LHCN-M2 (cell line): ENCODE measurements at regions not wholly inside any gene's neighbourhood (a gene's known extent, or its start where the extent isn't known, plus 50 kb on each side); places are given as distances from the start of the nearest gene placed in this dataset.
A peak's percentile ranks its signal among the peaks of the same experiment; 100 is the strongest.

Experiments used
- DNase-seq: peaks from one replicate; pipeline ENCODE4 v3.0.0-alpha.2; 2012; ENCODE audit warnings: low read depth

DNA sequence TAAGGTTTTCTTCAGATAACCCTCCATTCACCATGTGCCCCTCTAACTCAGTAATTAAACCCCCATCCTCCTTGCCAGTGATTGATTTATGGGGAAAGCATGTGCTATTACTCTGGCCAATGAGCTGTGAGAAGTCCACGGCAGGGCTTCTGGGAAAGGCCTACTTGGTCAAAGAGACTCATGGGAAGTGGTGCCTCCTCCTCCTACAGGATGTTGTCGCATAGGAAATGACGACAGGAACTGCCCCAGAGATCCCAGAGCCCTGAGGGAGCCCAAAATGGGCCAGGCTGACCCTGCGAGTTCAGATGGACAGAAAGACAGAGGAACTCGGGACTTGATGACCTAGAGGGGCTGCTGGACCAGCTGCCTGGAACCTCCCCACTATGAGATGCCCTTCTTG, 938.1 kb upstream of the TMEM132C start:
- DNase-seq = no peak

DNA sequence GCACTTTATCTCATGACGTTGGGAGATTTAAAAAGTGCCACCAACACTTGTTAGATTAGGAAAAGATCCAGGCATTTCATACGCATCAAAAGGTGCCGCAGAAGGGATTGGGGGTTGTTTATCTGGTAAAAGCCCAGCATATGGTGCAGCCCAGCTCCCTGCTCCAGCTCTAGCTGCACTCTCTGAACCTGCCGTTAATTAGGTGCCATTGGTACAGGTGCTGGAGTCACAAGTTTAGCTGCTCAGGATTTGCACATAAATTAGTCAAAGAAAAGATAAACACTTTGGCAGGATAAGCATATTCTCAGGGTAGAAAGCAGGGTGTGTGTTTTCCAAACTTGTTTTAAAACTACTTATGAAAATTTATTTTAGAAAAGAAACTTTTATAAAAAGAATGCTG, 932.6 kb upstream of the TMEM132C start:
- DNase-seq = no peak

DNA sequence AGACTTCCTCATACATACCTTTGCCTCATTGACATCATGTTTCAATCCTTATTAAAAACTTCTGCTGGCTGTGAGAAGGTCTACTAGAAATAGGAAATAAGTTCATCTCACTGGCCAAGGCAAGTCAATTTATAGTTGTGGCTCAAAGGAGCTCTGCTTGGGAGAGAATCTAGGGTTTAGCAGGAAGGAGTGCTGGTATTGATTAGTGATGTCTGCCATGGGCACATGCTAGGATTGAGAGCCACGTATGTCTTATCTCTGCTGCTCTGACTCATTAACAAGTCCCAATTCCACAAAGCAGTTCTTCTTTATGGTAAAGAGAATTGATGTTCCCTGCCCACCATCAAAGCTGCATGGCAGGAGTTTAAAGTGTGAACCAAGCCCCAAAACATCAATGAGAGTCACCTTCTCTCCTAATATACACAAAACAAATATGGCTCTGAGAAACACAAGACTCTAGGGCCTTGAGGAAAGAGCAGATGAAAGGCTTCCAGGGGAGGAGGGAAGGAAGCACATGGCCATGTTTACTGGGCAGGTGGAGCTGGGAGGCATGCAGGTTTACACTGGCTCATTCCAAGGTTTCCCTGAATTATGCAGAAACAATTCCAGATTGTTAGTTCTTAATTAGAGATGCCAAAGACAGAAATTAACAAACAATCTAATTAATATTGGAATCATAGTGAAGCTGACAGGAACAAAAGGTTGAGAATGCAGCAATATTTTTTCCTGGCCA, 931.9 kb upstream of the TMEM132C start:
- no peak for DNase-seq

DNA sequence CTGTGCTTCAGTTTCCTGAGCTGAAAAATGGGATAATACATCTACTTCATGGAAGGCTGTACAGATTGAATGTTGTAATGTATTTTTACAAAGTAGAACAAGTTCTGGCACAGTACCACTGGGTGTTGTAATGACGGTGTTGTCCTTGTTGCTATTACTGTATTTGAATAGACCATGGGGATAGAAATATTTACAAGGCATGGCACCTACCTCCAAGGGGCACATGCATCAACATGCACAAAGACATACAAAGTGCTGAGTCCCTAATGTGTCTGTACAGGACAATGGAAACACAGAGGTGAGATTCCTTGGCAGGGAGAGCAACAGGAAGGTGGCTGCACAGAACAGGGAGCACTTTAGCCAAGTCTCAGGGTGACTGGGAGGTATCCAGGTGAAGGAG, 930.6 kb upstream of the TMEM132C start:
- no peak for DNase-seq

DNA sequence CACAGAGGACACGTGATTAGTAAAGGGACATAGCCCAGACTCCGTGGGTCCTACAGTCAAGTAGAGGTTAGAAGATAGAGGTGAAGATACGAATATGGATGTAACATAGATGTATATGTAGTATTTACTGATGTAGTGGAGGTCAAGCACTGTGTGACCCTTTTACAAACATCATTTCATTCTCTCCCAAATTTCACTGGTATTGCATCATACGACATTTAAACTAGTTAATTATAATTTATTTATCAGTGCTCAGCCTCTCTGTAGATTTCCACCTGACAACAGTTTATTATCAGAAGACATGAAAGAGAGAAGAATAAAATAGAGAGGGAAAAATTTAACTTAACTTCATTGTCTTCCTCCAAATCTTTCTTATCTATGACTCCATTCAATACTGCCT, 927.9 kb upstream of the TMEM132C start:
- DNase-seq = no peak

DNA sequence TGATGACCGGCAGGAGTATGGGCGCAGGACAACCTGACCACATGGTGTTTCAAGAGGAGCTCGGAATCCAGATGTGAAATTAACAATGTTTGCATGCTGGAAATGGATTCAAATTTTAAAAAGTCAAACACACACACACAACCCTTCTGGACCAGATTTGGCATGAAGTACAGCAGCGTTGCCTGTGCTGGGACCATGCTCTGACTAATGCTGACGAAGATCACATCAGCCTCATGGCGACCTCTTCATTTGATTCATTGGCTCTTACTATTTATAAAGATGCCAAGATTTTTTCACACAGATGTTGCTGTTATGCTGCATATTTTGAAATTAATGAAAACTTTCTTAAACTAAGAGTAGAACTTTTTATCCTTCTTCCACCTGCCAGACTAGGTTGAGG, 926.6 kb upstream of the TMEM132C start:
- no peak for DNase-seq

DNA sequence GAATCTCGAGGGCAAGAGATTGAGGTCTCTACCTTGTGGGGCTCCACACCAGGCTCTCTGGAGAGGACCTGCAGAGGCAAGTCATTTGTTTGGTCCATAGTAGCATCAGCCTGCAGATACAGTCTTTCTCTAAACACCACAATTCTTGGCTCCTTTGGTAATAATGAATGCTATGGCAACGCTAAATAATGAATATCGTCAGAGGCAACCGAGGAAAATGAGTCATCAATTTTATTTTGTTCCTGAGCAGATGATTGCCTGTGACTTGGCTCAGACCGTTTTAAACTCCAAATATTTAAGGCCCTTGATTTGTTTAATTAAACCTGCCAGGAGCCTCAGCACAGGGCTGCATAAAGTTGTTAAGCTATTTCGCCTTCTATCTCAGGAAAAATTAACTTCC, 924.1 kb upstream of the TMEM132C start:
- DNase-seq = peak; percentile 14

DNA sequence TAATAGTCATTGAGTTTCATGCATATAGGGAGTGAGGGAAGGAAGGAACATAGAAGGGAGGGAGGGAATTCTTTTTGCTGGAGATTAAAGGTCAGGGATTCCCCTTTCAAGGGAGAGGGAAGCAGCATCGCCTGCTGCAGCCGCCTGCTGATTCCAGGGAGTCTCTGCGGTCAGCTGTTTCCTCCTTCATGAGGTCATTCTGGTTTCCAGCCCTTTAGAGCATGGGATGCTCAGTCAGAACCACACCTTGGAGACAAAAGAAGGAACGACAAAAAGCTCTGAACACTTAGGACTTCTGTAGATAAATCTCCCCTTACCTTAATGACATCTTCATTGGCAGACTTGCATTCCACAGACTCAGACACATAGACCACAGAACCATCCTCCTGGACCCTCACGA, 923.0 kb upstream of the TMEM132C start:
- peak; percentile 38 for DNase-seq

DNA sequence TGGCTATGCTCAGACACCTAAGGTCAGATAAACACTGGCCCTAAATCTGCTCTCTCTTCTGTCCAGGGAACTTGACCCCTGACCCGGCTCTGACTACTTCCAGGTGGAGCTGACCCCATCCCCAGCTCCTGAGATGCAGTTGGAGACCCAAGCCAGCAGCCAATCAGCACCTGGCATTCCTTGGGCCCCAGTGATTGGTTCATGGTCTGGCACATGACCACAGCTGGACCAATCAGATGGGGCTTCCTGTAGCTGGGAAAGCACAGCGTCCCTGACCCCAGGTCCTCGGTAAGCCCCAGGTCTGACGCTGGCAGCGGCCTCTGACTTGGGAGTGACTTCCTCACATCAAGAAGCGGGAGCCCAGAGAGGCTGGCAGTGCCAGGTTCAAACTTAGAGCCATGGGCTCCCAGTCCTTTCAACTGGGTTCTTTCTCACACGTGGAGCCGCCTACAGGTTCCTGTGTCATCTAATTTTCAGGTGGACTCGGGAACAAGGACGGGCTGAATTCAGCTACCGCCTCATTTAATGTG, 915.4 kb upstream of the TMEM132C start:
- no peak for DNase-seq

DNA sequence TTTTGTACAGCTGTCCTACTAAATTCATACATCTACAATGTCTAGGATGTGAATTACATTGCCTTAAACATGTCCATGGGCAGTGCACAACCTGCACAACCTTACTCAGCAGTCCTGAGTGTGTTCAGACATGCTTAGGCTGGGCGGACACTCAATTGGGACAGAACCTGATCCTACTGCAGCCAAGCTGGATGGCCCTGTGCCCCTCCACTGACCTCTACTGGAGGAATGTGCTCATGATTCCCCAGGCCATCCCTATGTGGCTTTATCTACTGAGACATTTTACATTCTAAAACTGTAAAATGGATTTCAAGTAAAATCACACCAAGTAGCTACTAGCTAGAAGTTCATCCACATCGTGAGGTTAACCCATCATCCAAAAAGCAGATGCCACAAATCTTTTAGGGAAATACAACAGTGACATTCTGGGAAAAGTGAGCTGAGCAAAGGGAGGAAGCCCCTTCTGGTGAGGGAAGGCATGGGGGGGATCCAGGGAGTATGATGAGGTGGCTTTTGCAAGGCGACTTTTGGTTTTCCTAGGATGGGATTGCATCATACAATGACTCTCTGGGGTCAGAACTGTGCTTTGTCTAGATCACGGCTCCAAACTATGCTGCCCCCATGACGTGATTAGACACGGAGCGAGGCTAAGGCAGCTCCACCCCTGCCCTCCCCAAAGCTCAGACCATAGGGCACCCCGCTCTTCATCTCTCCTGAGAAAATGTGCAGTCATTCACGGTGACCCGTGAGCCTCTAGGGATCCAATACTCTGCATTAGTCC, 911.7 kb upstream of the TMEM132C start:
- DNase-seq = peak; percentile 40

DNA sequence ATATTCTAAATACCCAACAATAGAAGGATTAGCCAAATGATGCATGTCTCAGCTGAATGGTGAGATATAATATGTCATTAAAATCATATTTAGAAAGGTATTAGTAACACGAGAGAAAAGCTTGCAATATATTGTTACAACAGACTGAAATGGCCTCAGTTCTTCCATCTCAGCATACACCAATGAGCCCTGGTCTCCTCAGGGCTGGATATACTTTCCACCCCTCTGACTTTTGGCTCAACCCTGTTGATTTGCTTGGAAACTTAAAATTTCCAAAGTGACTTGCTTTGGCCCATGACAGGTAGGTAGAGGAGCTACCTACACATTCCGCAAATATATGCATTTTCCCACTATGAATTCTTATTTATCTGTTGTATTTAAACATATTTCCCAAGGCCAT, 908.1 kb upstream of the TMEM132C start:
- no peak for DNase-seq

DNA sequence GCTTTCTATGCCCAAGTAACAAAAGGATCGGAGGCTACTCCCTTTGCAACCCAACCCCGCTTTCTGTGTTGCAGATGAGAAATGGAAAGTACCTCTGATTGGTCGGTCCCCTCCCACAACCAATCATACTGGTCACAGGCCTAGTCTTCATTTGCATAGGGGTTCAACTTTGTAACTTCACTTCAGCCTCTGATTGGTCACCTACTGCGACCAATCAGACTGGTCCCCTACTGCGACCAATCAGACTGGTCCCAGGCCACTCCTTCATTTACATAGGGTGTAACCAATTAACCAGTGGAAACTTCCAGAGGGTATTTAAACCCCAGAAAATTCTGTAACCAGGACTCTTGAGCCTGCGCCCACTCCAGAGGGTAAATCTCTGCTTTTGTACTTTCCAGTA, 906.4 kb upstream of the TMEM132C start:
- DNase-seq = no peak

DNA sequence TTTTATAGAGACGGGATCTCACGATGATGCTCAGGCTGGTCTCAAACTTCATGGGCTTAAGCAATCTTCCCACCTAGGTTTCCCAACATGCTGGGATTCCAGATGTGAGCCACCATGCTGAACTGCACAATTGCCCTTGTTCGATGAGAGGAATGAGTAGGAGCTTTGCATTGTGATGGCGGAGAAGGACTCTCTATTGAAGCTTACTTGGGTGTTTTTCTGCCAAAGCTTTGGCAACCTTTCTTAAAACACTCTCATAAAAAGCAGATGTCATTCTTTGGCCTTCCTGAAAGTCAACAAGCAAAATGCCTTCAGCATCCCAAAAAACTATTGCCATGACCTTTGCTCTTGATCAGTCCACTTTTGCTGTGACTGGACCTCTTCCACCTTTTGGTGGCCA, 904.8 kb upstream of the TMEM132C start:
- no peak for DNase-seq

DNA sequence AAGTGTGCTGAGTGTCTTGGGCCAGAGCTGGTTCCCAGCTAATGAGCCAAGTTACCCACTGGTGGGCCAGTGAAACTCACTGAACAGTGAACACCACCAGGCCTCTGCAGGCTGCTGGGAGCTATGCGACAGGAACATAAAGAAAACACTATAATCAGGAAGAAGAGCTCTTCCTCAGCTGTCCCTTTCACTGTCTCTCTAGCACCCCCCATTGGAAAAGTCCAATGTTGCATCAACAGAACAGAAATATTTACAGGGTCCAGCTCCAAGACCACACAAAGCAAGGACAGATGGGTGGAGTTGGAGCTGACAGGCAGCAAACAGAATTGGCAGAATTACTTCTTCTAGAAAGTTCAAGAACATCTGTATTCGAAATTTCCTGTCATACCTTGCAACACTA, 903.6 kb upstream of the TMEM132C start:
- peak; percentile 36 for DNase-seq

DNA sequence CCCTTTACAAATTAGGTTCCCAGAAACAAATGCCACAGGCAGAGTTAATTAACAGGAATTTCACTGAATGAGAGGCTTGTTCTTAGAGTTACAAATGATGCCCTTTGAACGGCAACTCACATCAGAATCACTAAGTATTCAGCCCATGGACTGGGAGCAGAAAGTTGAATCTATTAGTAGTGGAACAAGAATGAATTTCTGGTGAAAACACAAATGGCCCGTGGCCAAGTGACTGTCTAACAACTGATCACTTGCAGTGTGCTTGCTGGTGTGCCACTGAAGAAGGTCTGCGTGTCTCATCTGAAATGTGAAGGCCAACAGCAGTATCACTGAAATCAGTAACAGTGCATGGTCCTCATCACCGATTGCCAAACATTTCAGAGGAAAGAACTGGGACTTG, 893.4 kb upstream of the TMEM132C start:
- no peak for DNase-seq

DNA sequence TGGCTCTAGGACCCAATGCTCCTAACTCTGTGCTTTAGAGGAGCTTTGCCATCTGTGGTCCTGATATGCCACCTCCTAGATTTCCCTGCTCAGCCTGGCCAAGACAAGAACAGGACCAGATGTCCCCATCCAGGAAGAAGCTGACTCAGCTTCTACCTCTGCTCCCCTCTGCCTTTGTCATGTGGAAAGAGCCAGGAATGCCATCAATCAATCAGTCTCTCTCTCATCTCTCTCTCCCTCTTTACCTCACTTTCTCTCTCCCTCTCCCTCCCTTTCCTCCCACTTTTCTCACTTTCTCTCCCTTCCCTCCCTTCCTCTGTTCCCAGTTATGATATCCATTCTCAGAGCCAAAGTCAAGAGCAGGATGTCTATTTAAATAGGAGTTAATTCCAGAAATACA, 892.5 kb upstream of the TMEM132C start:
- no peak for DNase-seq

DNA sequence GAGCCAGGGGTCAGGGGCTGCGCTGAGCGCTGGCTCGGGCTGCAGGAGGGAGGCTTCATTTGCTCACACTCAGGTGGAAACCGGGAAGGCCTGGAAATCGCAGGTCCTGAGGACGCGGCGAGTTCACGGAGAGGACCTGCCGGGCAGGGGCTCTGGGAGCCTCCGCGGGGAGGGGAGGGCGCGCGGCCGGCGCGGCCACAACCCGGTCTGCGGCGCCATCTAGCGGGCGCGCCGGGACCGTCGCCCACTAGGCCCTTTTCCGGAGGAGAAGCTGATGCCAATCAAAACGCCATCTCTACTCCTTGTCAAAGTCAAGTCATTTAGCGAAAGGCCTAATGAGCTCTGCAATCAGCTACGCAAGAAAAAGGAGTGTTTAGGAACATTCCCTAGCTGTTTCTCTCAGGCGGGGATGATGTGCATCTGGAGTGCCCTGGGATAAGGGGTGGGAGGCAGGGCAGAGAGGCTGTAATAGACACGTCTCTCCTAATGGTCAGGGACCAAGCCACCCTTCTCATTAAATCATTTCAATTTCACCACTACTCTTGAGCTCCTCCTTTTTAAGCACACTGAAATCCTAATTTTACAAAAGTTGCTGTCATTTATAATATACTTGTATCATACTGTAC, 885.8 kb upstream of the TMEM132C start:
- DNase-seq = peak; percentile 34

DNA sequence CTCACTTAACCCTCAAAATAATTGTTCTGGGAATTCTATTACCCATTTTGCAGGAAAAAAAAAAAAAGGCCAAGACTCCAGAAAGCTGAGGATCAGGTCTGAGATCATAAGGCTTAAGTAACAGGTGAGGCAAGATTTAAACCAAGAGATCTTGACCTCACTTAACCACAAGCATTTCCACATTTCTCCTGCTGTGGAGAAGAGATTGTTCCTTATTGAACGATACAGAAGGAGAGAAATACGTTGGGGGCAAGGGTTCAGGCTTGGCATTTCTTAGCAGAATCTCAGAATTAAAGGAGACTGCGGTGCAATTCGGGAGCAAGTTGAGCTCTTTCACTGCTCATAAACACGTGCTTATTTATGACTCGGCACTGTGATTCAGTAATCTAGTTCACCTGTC, 885.3 kb upstream of the TMEM132C start:
- peak; percentile 75 for DNase-seq

DNA sequence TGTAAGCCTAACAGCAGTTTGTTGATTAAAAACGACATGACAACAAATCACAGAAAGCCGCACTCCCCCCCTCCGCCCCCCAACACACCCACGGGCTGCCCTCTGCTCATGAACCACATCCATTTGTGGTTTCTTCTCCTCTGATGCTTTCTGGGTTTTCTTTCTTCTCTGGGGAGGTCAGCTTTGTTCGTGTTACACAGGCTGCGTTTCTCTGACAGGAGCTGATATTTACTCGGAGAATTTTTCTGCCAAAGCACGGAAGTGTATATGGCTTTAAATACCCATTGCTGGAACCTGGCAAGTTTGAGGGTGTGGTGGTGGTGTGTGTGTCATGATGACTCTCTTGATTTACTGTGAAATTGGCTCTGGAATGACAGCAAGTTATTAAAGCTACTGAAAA, 883.7 kb upstream of the TMEM132C start:
- peak; percentile 72 for DNase-seq

DNA sequence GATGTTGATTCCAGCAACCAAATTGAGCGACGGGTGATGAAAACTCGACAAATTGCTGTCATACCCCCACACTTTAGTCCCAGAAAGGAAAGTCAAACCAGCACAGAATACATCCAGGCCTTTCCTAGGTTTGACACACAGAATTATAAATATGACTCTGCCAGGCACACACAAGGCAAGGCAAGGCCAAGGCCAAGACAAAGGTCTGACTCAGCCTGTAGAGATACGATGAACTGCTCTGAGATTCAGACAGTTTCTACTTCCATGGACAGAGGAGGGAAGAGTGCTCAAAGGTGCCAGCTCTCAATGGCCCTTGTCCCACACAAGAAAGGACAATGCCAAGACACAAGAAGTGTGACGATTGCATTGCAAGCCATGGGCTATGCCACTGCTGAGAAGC, 880.2 kb upstream of the TMEM132C start:
- no peak for DNase-seq

DNA sequence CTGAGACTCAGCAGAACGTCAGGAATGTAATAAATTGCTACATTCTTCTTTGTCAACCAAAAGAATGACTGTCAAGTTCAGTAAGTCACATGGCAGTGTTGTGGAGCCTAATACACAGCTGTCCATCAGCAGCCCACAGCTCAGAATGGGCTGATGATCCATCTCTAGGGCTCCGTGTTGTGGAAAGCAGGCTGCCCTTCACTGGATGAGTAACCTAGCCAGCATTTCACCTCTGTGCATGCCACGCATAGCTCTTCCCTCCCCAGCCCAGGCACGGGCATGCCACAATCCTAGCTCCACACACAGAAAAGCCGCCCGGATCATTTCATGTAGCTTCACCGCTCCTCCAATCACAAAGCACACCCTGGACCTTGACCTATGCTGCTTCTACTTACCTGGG, 878.0 kb upstream of the TMEM132C start:
- DNase-seq = peak; percentile 79

DNA sequence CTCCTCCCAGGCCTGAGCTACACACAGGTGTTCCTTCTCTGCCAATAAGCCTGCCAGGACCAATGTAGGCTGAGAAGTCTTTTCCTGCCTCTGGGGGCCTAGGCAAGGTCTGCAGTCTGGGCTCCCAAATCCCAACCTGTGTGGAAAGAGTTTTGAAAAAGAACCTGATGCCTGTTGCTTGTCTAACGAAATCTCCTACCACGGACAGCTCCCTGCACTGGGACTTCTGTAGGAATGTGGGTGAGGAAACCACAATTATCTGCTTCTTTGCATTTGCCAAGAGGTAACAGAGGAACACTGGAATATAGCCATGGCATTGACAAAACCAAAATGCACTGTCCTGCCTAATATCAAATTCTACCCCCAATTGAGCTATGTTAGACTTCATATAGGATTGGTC, 877.0 kb upstream of the TMEM132C start:
- DNase-seq = peak; percentile 87

DNA sequence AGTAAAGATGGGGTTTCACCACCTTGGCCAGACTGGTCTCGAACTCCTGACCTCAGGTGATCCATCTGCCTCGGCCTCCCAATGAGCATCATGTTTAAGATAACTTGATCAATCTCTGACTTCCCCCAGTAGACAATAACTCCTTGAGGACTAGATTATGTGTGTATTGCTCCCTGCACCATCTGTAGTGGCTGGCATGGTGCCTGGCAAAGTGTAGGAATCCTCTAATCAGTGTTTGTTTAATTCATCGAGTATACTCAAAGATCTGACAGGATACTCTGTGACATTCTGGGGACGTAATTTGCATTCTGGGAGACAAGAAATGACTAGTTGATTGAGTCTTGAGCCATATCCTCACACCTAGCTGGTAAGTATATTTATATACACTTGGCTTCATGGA, 873.5 kb upstream of the TMEM132C start:
- no peak for DNase-seq
